Endothelial cell of umbilical vein (primary cell): ENCODE measurements at regions not wholly inside any gene's neighbourhood (a gene's known extent, or its start where the extent isn't known, plus 50 kb on each side); places are given as distances from the start of the nearest gene placed in this dataset.

Source experiments
- BruUV-seq: library from RNA; stranded (reverse); fragments of 400-500 nt; replicated peaks from 2 replicates; lab custom pipeline; 2021; lab: Mats Ljungman, UMichigan
- CTCF ChIA-PET: fragments of 300-600, 350-600 bp; sonication (Branson Sonifier 250); formaldehyde crosslinking; loops from one replicate; lab custom pipeline; 2021; ENCODE audit warnings: antibody characterized with exemption, inconsistent platforms; lab: Charles Lee
- POLR2A ChIA-PET: fragments of 300-600, 350-600 bp; sonication (Branson Sonifier 250); formaldehyde crosslinking; loops from one replicate; lab custom pipeline; 2021; ENCODE audit warnings: antibody characterized with exemption, inconsistent platforms; lab: Charles Lee
- DNase-seq: peaks from one replicate; pipeline ENCODE4 v3.0.0-alpha.2; 2011; ENCODE audit warnings: low read depth, low spot score
- FAIRE-seq: peaks from 2 replicates; lab custom pipeline; 2011; peaks lifted over from hg19 to GRCh38; lab: Jason Lieb, UNC
- H2AFZ ChIP-seq: 2 replicates; pipeline ENCODE4 v1.6.0; 2012; ENCODE audit warnings: low read depth, low read length, control low read depth, inconsistent platforms
- H3K27ac ChIP-seq: 2 replicates; pipeline ENCODE4 v1.5.1; 2011; ENCODE audit warnings: low read depth, mild to moderate bottlenecking, control low read depth, low read length, moderate library complexity; ENCODE audit not compliant: insufficient read depth
- H3K27me3 ChIP-seq, 2 experiments: 2 replicates each; pipeline versions ENCODE4 v1.6.0 to v1.6.1; 2011; ENCODE audit warnings: low read length in 2 of 2, mixed read lengths in 1 of 2; ENCODE audit not compliant: control insufficient read depth in 2 of 2, insufficient read depth in 2 of 2
- H3K36me3 ChIP-seq, 2 experiments: 2 replicates in 1 of 2; 3 replicates in 1 of 2; pipeline ENCODE4 v1.5.1; 2011; ENCODE audit warnings: low read length in 2 of 2, mild to moderate bottlenecking in 1 of 2, moderate library complexity in 1 of 2; ENCODE audit not compliant: control insufficient read depth in 2 of 2, insufficient read depth in 2 of 2; ENCODE audit errors: extremely low read depth in 1 of 2
- H3K4me1 ChIP-seq: 3 replicates; pipeline ENCODE4 v1.5.1; 2011; ENCODE audit warnings: mild to moderate bottlenecking, low read length; ENCODE audit not compliant: control insufficient read depth, insufficient read depth; ENCODE audit errors: extremely low read depth
- H3K4me2 ChIP-seq: 2 replicates; pipeline ENCODE4 v1.6.1; 2011; ENCODE audit warnings: low read length, control low read depth, mixed read lengths; ENCODE audit not compliant: insufficient read depth
- H3K4me3 ChIP-seq, 3 experiments: fragments of 200-600 bp in 1 of 3; sonication (generic), shearing (Covaris generic) in 1 of 3; replicated peaks in 1 of 3; 2 replicates each; pipeline ENCODE4 v1.5.1; 2011 to 2016; ENCODE audit warnings: control low read depth in 3 of 3, low read length in 3 of 3, mild to moderate bottlenecking in 2 of 3, inconsistent platforms in 1 of 3, low read depth in 1 of 3, moderate library complexity in 1 of 3; ENCODE audit not compliant: insufficient read depth in 1 of 3
- H3K79me2 ChIP-seq: 2 replicates; pipeline ENCODE4 v1.6.0; 2012; ENCODE audit warnings: low read length, inconsistent platforms; ENCODE audit not compliant: control insufficient read depth, insufficient read depth
- H3K9ac ChIP-seq: replicated peaks from 2 replicates; pipeline ENCODE3; 2011; ENCODE audit warnings: low read length, control low read depth; ENCODE audit not compliant: insufficient read depth; ENCODE audit errors: extremely low read depth
- H3K9me1 ChIP-seq: replicated peaks from 3 replicates; pipeline ENCODE4 v1.6.0; 2011; ENCODE audit warnings: mild to moderate bottlenecking, low read length; ENCODE audit not compliant: control insufficient read depth, insufficient read depth; ENCODE audit errors: extremely low read depth
- H3K9me3 ChIP-seq: replicated peaks from 2 replicates; pipeline ENCODE4 v1.5.1; 2012; ENCODE audit warnings: low read length, inconsistent platforms; ENCODE audit not compliant: control insufficient read depth, insufficient read depth
- H4K20me1 ChIP-seq: replicated peaks from 2 replicates; pipeline ENCODE3; 2011; ENCODE audit warnings: mild to moderate bottlenecking, low read length; ENCODE audit not compliant: control insufficient read depth, insufficient read depth; ENCODE audit errors: extremely low read depth
- CTCF ChIP-seq, 2 donors: IDR thresholded peaks; 1 replicate in 1 of 2; 2 replicates in 1 of 2; pipeline ENCODE4 v1.5.1; 2011; ENCODE audit warnings: low read length in 2 of 2, mild to moderate bottlenecking in 2 of 2, moderate library complexity in 2 of 2, control low read depth in 1 of 2, inconsistent platforms in 1 of 2, low read depth in 1 of 2; ENCODE audit not compliant: insufficient read depth in 1 of 2; ENCODE audit errors: extremely low read depth in 1 of 2
- EZH2 ChIP-seq: IDR thresholded peaks from 2 replicates; pipeline ENCODE4 v1.6.1; 2012; ENCODE audit warnings: borderline replicate concordance, low read depth, mild to moderate bottlenecking, moderate library complexity, low read length, inconsistent platforms; ENCODE audit not compliant: severe bottlenecking
- FOS ChIP-seq: IDR thresholded peaks from 2 replicates; pipeline ENCODE4 v1.6.1; 2011; ENCODE audit warnings: mild to moderate bottlenecking, low read length, moderate library complexity, borderline replicate concordance; ENCODE audit not compliant: insufficient read depth
- GATA2 ChIP-seq: IDR thresholded peaks from 2 replicates; pipeline ENCODE4 v1.7.0; 2011; ENCODE audit warnings: low read depth, mild to moderate bottlenecking, moderate library complexity, mixed read lengths, low read length; ENCODE audit not compliant: insufficient read length, insufficient read depth
- JUN ChIP-seq: IDR thresholded peaks from 2 replicates; pipeline ENCODE4 v1.6.1; 2011; ENCODE audit warnings: borderline replicate concordance, low read depth; ENCODE audit not compliant: insufficient read length, insufficient read depth
- MAX ChIP-seq: IDR thresholded peaks from 2 replicates; pipeline ENCODE4 v1.6.1; 2011; ENCODE audit not compliant: insufficient read depth, insufficient read length
- MYC ChIP-seq: IDR thresholded peaks from one replicate; pipeline ENCODE4 v1.6.1; 2011; ENCODE audit warnings: mild to moderate bottlenecking, low read depth, low read length
- POLR2A ChIP-seq: IDR thresholded peaks from 2 replicates; pipeline ENCODE4 v1.6.1; 2012; ENCODE audit warnings: low read depth, mild to moderate bottlenecking, control low read depth, low read length
- POLR2AphosphoS5 ChIP-seq: IDR thresholded peaks from 2 replicates; pipeline ENCODE4 v1.6.1; 2012; ENCODE audit warnings: low read depth, mild to moderate bottlenecking, control low read depth, low read length, moderate library complexity; ENCODE audit not compliant: insufficient read depth
- dilution Hi-C: fragments of 300-500 bp; cut with MboI; formaldehyde crosslinking; loops from one replicate; pipeline ENCODE4 v1.15.0; 2019; ENCODE audit warnings: low sequenced_read_pairs; ENCODE audit not compliant: extremely low pct_ligation_motif_present
- intact Hi-C: fragments of 100-400 bp; cut with micrococcal nuclease; formaldehyde crosslinking; loops from one replicate; pipeline ENCODE4 v1.10.0; 2022

GRCh38 chr11:70891844-70892380 is 360.5 kb downstream of the SHANK2 start:
- no peaks in the 10 kb centered on the region for H3K36me3 ChIP-seq
- DNase-seq (no peak), FAIRE-seq (no peak)
- no peak for TF ChIP-seq GATA2
- TF ChIP-seq MYC: no peak
- no peak for TF ChIP-seq POLR2AphosphoS5
- TF ChIP-seq EZH2: no peak
- POLR2A ChIA-PET: no interaction called here
- H3K9me3 ChIP-seq: peaks cover 2% of the 10 kb centered on the region
- H3K27ac ChIP-seq: no peak overlapping the region
- H2AFZ ChIP-seq: no peak overlapping the region
- no peak overlapping the region for H3K9ac ChIP-seq
- no peaks in the 10 kb centered on the region for H3K27me3 ChIP-seq
- no peaks in the 10 kb centered on the region for H3K9me1 ChIP-seq
- no peaks in the 10 kb centered on the region for H3K4me1 ChIP-seq
- no peak overlapping the region for H3K4me2 ChIP-seq
- H4K20me1 ChIP-seq: no peaks in the 10 kb centered on the region
- CTCF ChIA-PET: no interaction called here
- intact Hi-C loops (no loop called here), dilution Hi-C loops (no loop called here)
- BruUV-seq: no TSS peak
- no peak overlapping the region for H3K4me3 ChIP-seq
- no peaks in the 10 kb centered on the region for H3K79me2 ChIP-seq

GRCh38 chr11:70892889-70893288 is 359.5 kb downstream of the SHANK2 start:
- no peaks in the 10 kb centered on the region for H3K4me1 ChIP-seq
- BruUV-seq: no TSS peak

More at GRCh38 chr11:70892889-70893288, 359.5 kb downstream of the SHANK2 start:
- FAIRE-seq (no peak), DNase-seq (no peak)
- H3K36me3 ChIP-seq: no peaks in the 10 kb centered on the region
- peaks cover 4% of the 10 kb centered on the region for H3K9me3 ChIP-seq
- dilution Hi-C loops: no loop called here
- no peaks in the 10 kb centered on the region for H3K27me3 ChIP-seq
- H4K20me1 ChIP-seq: no peaks in the 10 kb centered on the region
- no peaks in the 10 kb centered on the region for H3K9me1 ChIP-seq
- H3K4me3 ChIP-seq: no peak overlapping the region
- ChIA-PET CTCF (no interaction called here), POLR2A (no interaction called here)
- H3K4me2 ChIP-seq: no peak overlapping the region
- no peaks in the 10 kb centered on the region for H3K79me2 ChIP-seq
- TF ChIP-seq MAX (no peak), POLR2AphosphoS5 (no peak), EZH2 (no peak), MYC (no peak), POLR2A (no peak), JUN (no peak), GATA2 (no peak), CTCF (IDR thresholded peaks at IDR 0.05; ENCODE audit: extremely low read depth in 1 of 2, insufficient read depth in 1 of 2, low read depth in 1 of 2, low read length in 2 of 2) (no peak), FOS (no peak)
- H3K9ac ChIP-seq: no peak overlapping the region
- no peak overlapping the region for H3K27ac ChIP-seq
- intact Hi-C loops: no loop called here
- no peak overlapping the region for H2AFZ ChIP-seq
